SK-N-SH treated with all-trans-retinoic acid at 6 μM for 48 hours (cell line): ENCODE measurements at regions not wholly inside any gene's neighbourhood (a gene's known extent, or its start where the extent isn't known, plus 50 kb on each side); places are given as distances from the start of the nearest gene placed in this dataset.

Experiments
- ATAC-seq: fragments of 200-7000 bp; cut with Tn5 transposase; 3 replicates; pipeline ENCODE4 v1.9.1; 2020; ENCODE audit warnings: mild to moderate bottlenecking, moderate library complexity
- ARNTL ChIP-seq: fragments of 450-650 bp; formaldehyde crosslinking; IDR thresholded peaks from 2 replicates; pipeline ENCODE4 v1.5.0; 2020; ENCODE audit warnings: low read depth, mild to moderate bottlenecking, moderate library complexity, borderline replicate concordance
- BACH2 ChIP-seq: fragments of 250-450 bp; sonication (Bioruptor Pico); IDR thresholded peaks from 2 replicates; pipeline ENCODE4 v1.9.0; 2021; ENCODE audit warnings: mild to moderate bottlenecking, borderline replicate concordance
- CSDC2 ChIP-seq: fragments of 250-450 bp; sonication (Bioruptor Pico); IDR thresholded peaks from 2 replicates; pipeline ENCODE4 v1.5.0; 2020; ENCODE audit warnings: mild to moderate bottlenecking, moderate library complexity
- ESRRG ChIP-seq: fragments of 250-450 bp; sonication (Bioruptor Pico); IDR thresholded peaks from 2 replicates; pipeline ENCODE4 v1.6.1; 2021; ENCODE audit warnings: mild to moderate bottlenecking
- GLIS3 ChIP-seq: fragments of 250-450 bp; sonication (Bioruptor Pico); IDR thresholded peaks from 2 replicates; pipeline ENCODE4 v1.5.0; 2020; ENCODE audit warnings: mild to moderate bottlenecking, moderate library complexity
- ISL1 ChIP-seq: fragments of 250-450 bp; sonication (Bioruptor Pico); IDR thresholded peaks from 2 replicates; pipeline ENCODE4 v2.1.2; 2022; ENCODE audit warnings: mild to moderate bottlenecking, moderate library complexity
- OSR1 ChIP-seq: fragments of 250-450 bp; sonication (Bioruptor Pico); IDR thresholded peaks from 2 replicates; pipeline ENCODE4 v1.8.0; 2022; ENCODE audit warnings: moderate library complexity, mild to moderate bottlenecking, inconsistent platforms
- PPARA ChIP-seq: fragments of 250-450 bp; sonication (Bioruptor Pico); IDR thresholded peaks from 2 replicates; pipeline ENCODE4 v1.5.0; 2020; ENCODE audit warnings: mild to moderate bottlenecking, borderline replicate concordance
- RARB ChIP-seq: fragments of 250-450 bp; sonication (Bioruptor Pico); IDR thresholded peaks from 2 replicates; pipeline ENCODE4 v1.8.0; 2021; ENCODE audit warnings: mild to moderate bottlenecking, moderate library complexity
- SNAI2 ChIP-seq: fragments of 250-450 bp; sonication (Bioruptor Pico); IDR thresholded peaks from 2 replicates; pipeline ENCODE4 v1.5.0; 2020; ENCODE audit warnings: mild to moderate bottlenecking, moderate library complexity
- TCF4 ChIP-seq: fragments of 250-450 bp; sonication (Bioruptor Pico); IDR thresholded peaks from 2 replicates; pipeline ENCODE4 v1.8.0; 2021; ENCODE audit warnings: mild to moderate bottlenecking, moderate library complexity, borderline replicate concordance
- TOX ChIP-seq: fragments of 250-450 bp; sonication (Bioruptor Pico); IDR thresholded peaks from 2 replicates; pipeline ENCODE4 v1.8.0; 2021; ENCODE audit warnings: mild to moderate bottlenecking, moderate library complexity, borderline replicate concordance
- ZFP3 ChIP-seq: fragments of 250-450 bp; sonication (Bioruptor Pico); IDR thresholded peaks from 2 replicates; pipeline ENCODE4 v1.5.0; 2020; ENCODE audit warnings: mild to moderate bottlenecking, moderate library complexity
- ZFP30 ChIP-seq: fragments of 450-650 bp; formaldehyde crosslinking; IDR thresholded peaks from 2 replicates; pipeline ENCODE4 v1.5.0; 2022; ENCODE audit warnings: mild to moderate bottlenecking, moderate library complexity
- ZNF565 ChIP-seq: fragments of 450-650 bp; formaldehyde crosslinking; conservative IDR thresholded peaks from 2 replicates; pipeline ENCODE4 v1.5.0; 2020; ENCODE audit warnings: low read depth, mild to moderate bottlenecking, moderate library complexity
- ZNF70 ChIP-seq: fragments of 450-650 bp; formaldehyde crosslinking; IDR thresholded peaks from 2 replicates; pipeline ENCODE4 v1.5.0; 2020; ENCODE audit warnings: mild to moderate bottlenecking, moderate library complexity
- ZNF8 ChIP-seq: fragments of 450-650 bp; formaldehyde crosslinking; IDR thresholded peaks from 2 replicates; pipeline ENCODE4 v1.5.0; 2020; ENCODE audit warnings: mild to moderate bottlenecking, moderate library complexity
- TF ChIP-seq, protein P1 (sequence below): fragments of 250-450 bp; sonication (Bioruptor Pico); IDR thresholded peaks from 2 replicates; pipeline ENCODE4 v1.5.1; 2021; ENCODE audit warnings: mild to moderate bottlenecking, moderate library complexity
- TF ChIP-seq, protein P2 (sequence below): fragments of 250-450 bp; sonication (Bioruptor Pico); IDR thresholded peaks from 2 replicates; pipeline ENCODE4 v1.5.0; 2020; ENCODE audit warnings: mild to moderate bottlenecking, moderate library complexity
- TF ChIP-seq, protein P3 (sequence below): fragments of 250-450 bp; sonication (Bioruptor Pico); IDR thresholded peaks from 2 replicates; pipeline ENCODE4 v1.8.0; 2020; ENCODE audit warnings: mild to moderate bottlenecking, moderate library complexity, borderline replicate concordance
- TF ChIP-seq, protein P4 (sequence below): fragments of 250-450 bp; sonication (Bioruptor Pico); IDR thresholded peaks from 2 replicates; pipeline ENCODE4 v1.8.0; 2021; ENCODE audit warnings: low read depth, mild to moderate bottlenecking, moderate library complexity, borderline replicate concordance
- TF ChIP-seq, protein P5 (sequence below): fragments of 250-450 bp; sonication (Bioruptor Pico); IDR thresholded peaks from 2 replicates; pipeline ENCODE4 v1.5.1; 2020; ENCODE audit warnings: low read depth, mild to moderate bottlenecking, moderate library complexity

DNA sequence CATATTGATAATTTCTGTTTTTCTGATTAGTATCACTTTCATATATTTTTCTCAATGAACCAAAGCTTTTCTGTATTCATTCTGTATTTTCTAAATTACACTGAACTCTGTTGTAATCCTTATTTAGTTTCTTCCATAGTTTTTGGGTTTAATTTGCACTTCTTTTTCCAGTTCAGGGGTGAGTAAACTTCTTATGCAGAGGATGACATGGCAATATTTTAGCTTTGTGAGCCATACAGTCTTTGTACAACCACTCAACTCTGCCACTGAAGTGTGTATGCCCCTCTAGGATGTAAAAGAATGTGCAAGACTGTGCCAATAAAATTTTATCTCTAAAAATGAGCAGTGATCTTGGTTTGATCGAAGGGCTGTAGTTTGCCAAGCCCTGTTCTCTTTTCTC lies 239.0 kb upstream of the CITED2 start:
- no peak for ATAC-seq
- TF ChIP-seq ESRRG (CRISPR knock-in tag) (no peak), ZNF565 (CRISPR knock-in tag) (no peak), TCF4 (CRISPR knock-in tag) (no peak), SNAI2 (CRISPR knock-in tag) (no peak)
- TF ChIP-seq, protein P1, sequence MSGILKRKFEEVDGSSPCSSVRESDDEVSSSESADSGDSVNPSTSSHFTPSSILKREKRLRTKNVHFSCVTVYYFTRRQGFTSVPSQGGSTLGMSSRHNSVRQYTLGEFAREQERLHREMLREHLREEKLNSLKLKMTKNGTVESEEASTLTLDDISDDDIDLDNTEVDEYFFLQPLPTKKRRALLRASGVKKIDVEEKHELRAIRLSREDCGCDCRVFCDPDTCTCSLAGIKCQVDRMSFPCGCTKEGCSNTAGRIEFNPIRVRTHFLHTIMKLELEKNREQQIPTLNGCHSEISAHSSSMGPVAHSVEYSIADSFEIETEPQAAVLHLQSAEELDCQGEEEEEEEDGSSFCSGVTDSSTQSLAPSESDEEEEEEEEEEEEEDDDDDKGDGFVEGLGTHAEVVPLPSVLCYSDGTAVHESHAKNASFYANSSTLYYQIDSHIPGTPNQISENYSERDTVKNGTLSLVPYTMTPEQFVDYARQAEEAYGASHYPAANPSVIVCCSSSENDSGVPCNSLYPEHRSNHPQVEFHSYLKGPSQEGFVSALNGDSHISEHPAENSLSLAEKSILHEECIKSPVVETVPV (CRISPR knock-in tag): no peak

DNA sequence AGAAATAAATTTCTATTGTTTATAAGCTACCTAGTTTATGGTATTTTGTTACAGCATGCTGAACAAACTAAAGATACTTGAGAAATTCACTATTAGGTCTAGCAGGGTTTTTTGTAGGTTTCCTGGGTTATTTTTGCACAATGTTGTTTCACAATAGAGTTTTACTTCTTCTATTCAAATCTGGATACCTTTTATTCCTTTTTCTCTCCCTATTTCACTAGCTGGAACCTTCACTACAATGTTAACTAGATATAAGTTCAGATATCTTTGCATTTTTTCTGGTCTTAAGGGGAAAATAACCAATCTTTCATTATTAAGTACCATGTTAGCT lies 237.7 kb upstream of the CITED2 start:
- TF ChIP-seq TCF4 (CRISPR knock-in tag): no peak
- TF ChIP-seq ZNF70 (CRISPR knock-in tag): no peak
- TF ChIP-seq ZNF8 (CRISPR knock-in tag): no peak
- TF ChIP-seq BACH2 (CRISPR knock-in tag): no peak
- TF ChIP-seq RARB (CRISPR knock-in tag): no peak
- TF ChIP-seq TOX: no peak
- TF ChIP-seq, protein P2, sequence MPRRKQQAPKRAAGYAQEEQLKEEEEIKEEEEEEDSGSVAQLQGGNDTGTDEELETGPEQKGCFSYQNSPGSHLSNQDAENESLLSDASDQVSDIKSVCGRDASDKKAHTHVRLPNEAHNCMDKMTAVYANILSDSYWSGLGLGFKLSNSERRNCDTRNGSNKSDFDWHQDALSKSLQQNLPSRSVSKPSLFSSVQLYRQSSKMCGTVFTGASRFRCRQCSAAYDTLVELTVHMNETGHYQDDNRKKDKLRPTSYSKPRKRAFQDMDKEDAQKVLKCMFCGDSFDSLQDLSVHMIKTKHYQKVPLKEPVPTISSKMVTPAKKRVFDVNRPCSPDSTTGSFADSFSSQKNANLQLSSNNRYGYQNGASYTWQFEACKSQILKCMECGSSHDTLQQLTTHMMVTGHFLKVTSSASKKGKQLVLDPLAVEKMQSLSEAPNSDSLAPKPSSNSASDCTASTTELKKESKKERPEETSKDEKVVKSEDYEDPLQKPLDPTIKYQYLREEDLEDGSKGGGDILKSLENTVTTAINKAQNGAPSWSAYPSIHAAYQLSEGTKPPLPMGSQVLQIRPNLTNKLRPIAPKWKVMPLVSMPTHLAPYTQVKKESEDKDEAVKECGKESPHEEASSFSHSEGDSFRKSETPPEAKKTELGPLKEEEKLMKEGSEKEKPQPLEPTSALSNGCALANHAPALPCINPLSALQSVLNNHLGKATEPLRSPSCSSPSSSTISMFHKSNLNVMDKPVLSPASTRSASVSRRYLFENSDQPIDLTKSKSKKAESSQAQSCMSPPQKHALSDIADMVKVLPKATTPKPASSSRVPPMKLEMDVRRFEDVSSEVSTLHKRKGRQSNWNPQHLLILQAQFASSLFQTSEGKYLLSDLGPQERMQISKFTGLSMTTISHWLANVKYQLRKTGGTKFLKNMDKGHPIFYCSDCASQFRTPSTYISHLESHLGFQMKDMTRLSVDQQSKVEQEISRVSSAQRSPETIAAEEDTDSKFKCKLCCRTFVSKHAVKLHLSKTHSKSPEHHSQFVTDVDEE (CRISPR knock-in tag): no peak
- TF ChIP-seq ARNTL (CRISPR knock-in tag): no peak
- no peak for TF ChIP-seq OSR1
- no peak for TF ChIP-seq PPARA (CRISPR knock-in tag)
- TF ChIP-seq, protein P3, sequence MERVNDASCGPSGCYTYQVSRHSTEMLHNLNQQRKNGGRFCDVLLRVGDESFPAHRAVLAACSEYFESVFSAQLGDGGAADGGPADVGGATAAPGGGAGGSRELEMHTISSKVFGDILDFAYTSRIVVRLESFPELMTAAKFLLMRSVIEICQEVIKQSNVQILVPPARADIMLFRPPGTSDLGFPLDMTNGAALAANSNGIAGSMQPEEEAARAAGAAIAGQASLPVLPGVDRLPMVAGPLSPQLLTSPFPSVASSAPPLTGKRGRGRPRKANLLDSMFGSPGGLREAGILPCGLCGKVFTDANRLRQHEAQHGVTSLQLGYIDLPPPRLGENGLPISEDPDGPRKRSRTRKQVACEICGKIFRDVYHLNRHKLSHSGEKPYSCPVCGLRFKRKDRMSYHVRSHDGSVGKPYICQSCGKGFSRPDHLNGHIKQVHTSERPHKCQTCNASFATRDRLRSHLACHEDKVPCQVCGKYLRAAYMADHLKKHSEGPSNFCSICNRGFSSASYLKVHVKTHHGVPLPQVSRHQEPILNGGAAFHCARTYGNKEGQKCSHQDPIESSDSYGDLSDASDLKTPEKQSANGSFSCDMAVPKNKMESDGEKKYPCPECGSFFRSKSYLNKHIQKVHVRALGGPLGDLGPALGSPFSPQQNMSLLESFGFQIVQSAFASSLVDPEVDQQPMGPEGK (CRISPR knock-in tag): no peak
- TF ChIP-seq, protein P4, sequence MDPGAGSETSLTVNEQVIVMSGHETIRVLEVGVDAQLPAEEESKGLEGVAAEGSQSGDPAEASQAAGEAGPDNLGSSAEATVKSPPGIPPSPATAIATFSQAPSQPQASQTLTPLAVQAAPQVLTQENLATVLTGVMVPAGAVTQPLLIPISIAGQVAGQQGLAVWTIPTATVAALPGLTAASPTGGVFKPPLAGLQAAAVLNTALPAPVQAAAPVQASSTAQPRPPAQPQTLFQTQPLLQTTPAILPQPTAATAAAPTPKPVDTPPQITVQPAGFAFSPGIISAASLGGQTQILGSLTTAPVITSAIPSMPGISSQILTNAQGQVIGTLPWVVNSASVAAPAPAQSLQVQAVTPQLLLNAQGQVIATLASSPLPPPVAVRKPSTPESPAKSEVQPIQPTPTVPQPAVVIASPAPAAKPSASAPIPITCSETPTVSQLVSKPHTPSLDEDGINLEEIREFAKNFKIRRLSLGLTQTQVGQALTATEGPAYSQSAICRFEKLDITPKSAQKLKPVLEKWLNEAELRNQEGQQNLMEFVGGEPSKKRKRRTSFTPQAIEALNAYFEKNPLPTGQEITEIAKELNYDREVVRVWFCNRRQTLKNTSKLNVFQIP (CRISPR knock-in tag): no peak
- no peak for TF ChIP-seq ZNF565 (CRISPR knock-in tag)
- ATAC-seq: no peak

DNA sequence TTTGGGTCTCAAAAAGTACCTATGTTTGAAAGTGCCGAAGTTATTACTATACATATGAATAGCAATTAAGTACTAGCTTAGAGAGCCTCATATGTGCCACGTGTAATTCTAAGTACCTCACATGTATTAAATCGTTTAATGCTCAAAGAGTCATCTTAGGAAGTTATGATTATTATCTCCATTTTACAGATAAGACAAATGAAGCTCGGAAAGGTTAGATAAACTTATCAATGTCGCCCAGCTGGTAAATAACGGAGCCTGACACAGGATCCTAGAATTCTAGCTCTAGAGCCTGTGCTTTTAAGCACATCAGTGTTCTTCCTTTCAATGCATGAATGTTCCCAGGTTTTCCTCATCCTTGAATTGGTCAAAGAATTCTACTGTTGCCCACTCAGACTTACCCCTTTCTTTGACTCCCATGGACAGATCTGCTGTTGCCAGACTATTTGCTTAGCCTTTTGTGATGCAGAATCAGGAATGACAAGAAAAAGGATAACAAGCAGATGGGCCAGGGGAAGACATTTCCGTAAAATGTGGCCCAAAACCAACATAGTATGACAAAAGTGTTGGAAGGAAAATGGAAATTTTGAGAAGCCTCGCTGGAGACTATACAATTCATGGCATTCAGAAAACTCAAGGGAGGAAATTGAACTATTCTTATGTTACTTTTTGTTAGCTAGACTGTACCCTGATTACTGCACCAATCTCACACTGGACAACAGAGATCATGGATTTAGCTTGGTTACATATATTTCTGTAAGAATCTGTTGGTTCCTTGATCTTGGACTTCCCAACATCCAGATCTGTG lies 237.1 kb upstream of the CITED2 start:
- no peak for TF ChIP-seq GLIS3 (CRISPR knock-in tag)
- TF ChIP-seq CSDC2 (CRISPR knock-in tag): no peak
- TF ChIP-seq ISL1 (CRISPR knock-in tag): no peak
- TF ChIP-seq, protein P1 (CRISPR knock-in tag): no peak
- no peak for TF ChIP-seq ZNF565 (CRISPR knock-in tag)
- no peak for TF ChIP-seq ZNF8 (CRISPR knock-in tag)
- no peak for TF ChIP-seq RARB (CRISPR knock-in tag)
- TF ChIP-seq ZFP30 (CRISPR knock-in tag): no peak
- no peak for TF ChIP-seq ARNTL (CRISPR knock-in tag)
- TF ChIP-seq, protein P5, sequence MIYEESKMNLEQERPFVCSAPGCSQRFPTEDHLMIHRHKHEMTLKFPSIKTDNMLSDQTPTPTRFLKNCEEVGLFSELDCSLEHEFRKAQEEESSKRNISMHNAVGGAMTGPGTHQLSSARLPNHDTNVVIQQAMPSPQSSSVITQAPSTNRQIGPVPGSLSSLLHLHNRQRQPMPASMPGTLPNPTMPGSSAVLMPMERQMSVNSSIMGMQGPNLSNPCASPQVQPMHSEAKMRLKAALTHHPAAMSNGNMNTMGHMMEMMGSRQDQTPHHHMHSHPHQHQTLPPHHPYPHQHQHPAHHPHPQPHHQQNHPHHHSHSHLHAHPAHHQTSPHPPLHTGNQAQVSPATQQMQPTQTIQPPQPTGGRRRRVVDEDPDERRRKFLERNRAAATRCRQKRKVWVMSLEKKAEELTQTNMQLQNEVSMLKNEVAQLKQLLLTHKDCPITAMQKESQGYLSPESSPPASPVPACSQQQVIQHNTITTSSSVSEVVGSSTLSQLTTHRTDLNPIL (CRISPR knock-in tag): no peak
- TF ChIP-seq BACH2 (CRISPR knock-in tag): no peak
- TF ChIP-seq, protein P2 (CRISPR knock-in tag): no peak
- no peak for TF ChIP-seq SNAI2 (CRISPR knock-in tag)
- TF ChIP-seq PPARA (CRISPR knock-in tag): no peak
- TF ChIP-seq ZFP3 (CRISPR knock-in tag): no peak
- TF ChIP-seq OSR1: no peak
- no peak for TF ChIP-seq TCF4 (CRISPR knock-in tag)
- TF ChIP-seq, all 23 proteins: peak for 0
- no peak for ATAC-seq
